HCT116 (cell line): ENCODE measurements at regions not wholly inside any gene's neighbourhood (a gene's known extent, or its start where the extent isn't known, plus 50 kb on each side); places are given as distances from the start of the nearest gene placed in this dataset.

Experiments used
- ATAC-seq: fragments of 200-7000 bp; cut with Tn5 transposase; 2 replicates; pipeline ENCODE4 v1.9.1; 2020; ENCODE audit warnings: mild to moderate bottlenecking, moderate library complexity
- BruUV-seq: library from RNA; stranded (reverse); fragments of 400-500 nt; replicated peaks from 2 replicates; lab custom pipeline; 2021; lab: Mats Ljungman, UMichigan
- CTCF ChIA-PET: fragments of 300-600 bp; sonication (Branson Sonifier 250); formaldehyde crosslinking; loops from one replicate; lab custom pipeline; 2021; ENCODE audit warnings: antibody characterized with exemption; lab: Charles Lee
- POLR2A ChIA-PET: fragments of 300-600, 350-600 bp; sonication (Branson Sonifier 250); formaldehyde crosslinking; loops from one replicate; lab custom pipeline; 2021; ENCODE audit warnings: antibody characterized with exemption; lab: Charles Lee
- RAD21 ChIA-PET, 2 experiments: fragments of 300-600 bp; sonication (Branson Sonifier 250); formaldehyde crosslinking; loops; one replicate each; lab custom pipeline; 2023; ENCODE audit warnings: low total read pairs in 2 of 2; ENCODE audit not compliant: uncharacterized antibody in 2 of 2, unreplicated experiment in 2 of 2, low non-redundant PET in 1 of 2; lab: Charles Lee
- DNase-seq: peaks from one replicate; pipeline ENCODE4 v3.0.0-alpha.2; 2010; ENCODE audit warnings: low read depth, low spot score
- H2AFZ ChIP-seq: fragments of 200-600 bp; shearing (Covaris generic), sonication (generic); 2 replicates; pipeline ENCODE4 v1.6.1; 2017; ENCODE audit warnings: low read depth, mixed run types, mixed read lengths, antibody characterized with exemption, low read length; ENCODE audit not compliant: poor library complexity, severe bottlenecking
- H3K27ac ChIP-seq: 2 replicates; pipeline ENCODE4 v1.5.1; 2012; ENCODE audit warnings: low read depth, low read length
- H3K27me3 ChIP-seq: fragments of 200-600 bp; sonication (generic); 2 replicates; pipeline ENCODE4 v1.6.1; 2016; ENCODE audit warnings: mixed run types, low read length, mixed read lengths; ENCODE audit not compliant: insufficient read depth
- H3K36me3 ChIP-seq, 2 experiments: fragments of 200-500 bp in 1 of 2; fragments of 200-600 bp in 1 of 2; sonication (Bioruptor generic) in 1 of 2; sonication (generic) in 1 of 2; 2 replicates each; pipeline versions ENCODE4 v1.5.1 to v1.6.1; 2014 to 2016; ENCODE audit warnings: low read length in 2 of 2, inconsistent platforms in 1 of 2, mixed read lengths in 1 of 2, mixed run types in 1 of 2; ENCODE audit not compliant: insufficient read depth in 2 of 2, control insufficient read depth in 1 of 2
- H3K4me1 ChIP-seq, 2 experiments: fragments of 200-600 bp in 1 of 2; sonication (generic) in 1 of 2; 2 replicates each; pipeline versions ENCODE4 v1.5.1 to v1.6.1; 2012 to 2017; ENCODE audit warnings: low read length in 2 of 2, inconsistent platforms in 1 of 2, mild to moderate bottlenecking in 1 of 2, mixed read lengths in 1 of 2, mixed run types in 1 of 2, moderate library complexity in 1 of 2; ENCODE audit not compliant: insufficient read depth in 2 of 2, control insufficient read depth in 1 of 2
- H3K4me2 ChIP-seq: fragments of 200-600 bp; sonication (generic); 2 replicates; pipeline ENCODE4 v1.6.1; 2017; ENCODE audit warnings: mixed run types, low read length, mixed read lengths
- H3K4me3 ChIP-seq, 2 experiments: fragments of 200-600 bp in 1 of 2; sonication (generic) in 1 of 2; replicated peaks in 1 of 2; 2 replicates each; pipeline ENCODE4 v1.5.1; 2011 to 2016; ENCODE audit warnings: low read length in 2 of 2, control low read depth in 1 of 2, low read depth in 1 of 2, mild to moderate bottlenecking in 1 of 2, mixed read lengths in 1 of 2, mixed run types in 1 of 2
- H3K79me2 ChIP-seq: fragments of 200-600 bp; sonication (generic); 2 replicates; pipeline ENCODE4 v1.6.1; 2017; ENCODE audit warnings: mild to moderate bottlenecking, mixed run types, low read length, moderate library complexity, mixed read lengths; ENCODE audit not compliant: insufficient read depth
- H3K9ac ChIP-seq: fragments of 200-600 bp; sonication (generic); 2 replicates; pipeline ENCODE4 v1.6.1; 2016; ENCODE audit warnings: low read length, mixed read lengths
- H3K9me2 ChIP-seq: fragments of 200-600 bp; sonication (generic), shearing (Covaris generic); 2 replicates; pipeline ENCODE4 v1.6.1; 2017; ENCODE audit warnings: mixed run types, mild to moderate bottlenecking, moderate library complexity; ENCODE audit not compliant: insufficient read depth
- H3K9me3 ChIP-seq, 2 experiments: fragments of 200-500 bp in 1 of 2; fragments of 200-600 bp in 1 of 2; sonication (Bioruptor generic) in 1 of 2; sonication (generic) in 1 of 2; 2 replicates each; pipeline ENCODE4 v1.6.1; 2014 to 2017; ENCODE audit warnings: low read length in 2 of 2, mixed read lengths in 2 of 2, inconsistent platforms in 1 of 2, low read depth in 1 of 2, mild to moderate bottlenecking in 1 of 2, mixed run types in 1 of 2, moderate library complexity in 1 of 2; ENCODE audit not compliant: control insufficient read depth in 1 of 2, insufficient read depth in 1 of 2
- H4K20me1 ChIP-seq: fragments of 200-600 bp; sonication (generic), shearing (Covaris generic); 2 replicates; pipeline ENCODE4 v1.6.1; 2017; ENCODE audit warnings: mixed run types, mild to moderate bottlenecking, moderate library complexity; ENCODE audit not compliant: insufficient read depth
- ATF3 ChIP-seq: IDR thresholded peaks from 2 replicates; pipeline ENCODE4 v1.6.1; 2012
- CEBPB ChIP-seq: IDR thresholded peaks from 2 replicates; pipeline ENCODE4 v1.6.1; 2012; ENCODE audit warnings: low read depth
- EGR1 ChIP-seq: IDR thresholded peaks from 2 replicates; pipeline ENCODE4 v1.6.1; 2012; ENCODE audit warnings: low read depth
- ELF1 ChIP-seq: IDR thresholded peaks from 2 replicates; pipeline ENCODE4 v1.6.1; 2012; ENCODE audit warnings: low read depth, borderline replicate concordance
- EZH2phosphoT487 ChIP-seq: fragments of 200-600 bp; IDR thresholded peaks from 2 replicates; pipeline ENCODE4 v1.6.1; 2018; ENCODE audit warnings: antibody characterized with exemption, borderline replicate concordance
- FOSL1 ChIP-seq: IDR thresholded peaks from 2 replicates; pipeline ENCODE4 v1.6.1; 2012; ENCODE audit warnings: low read depth
- JUND ChIP-seq: IDR thresholded peaks from 2 replicates; pipeline ENCODE4 v1.6.1; 2012
- MAX ChIP-seq: IDR thresholded peaks from 2 replicates; pipeline ENCODE4 v1.6.1; 2012
- POLR2AphosphoS5 ChIP-seq: IDR thresholded peaks from 2 replicates; pipeline ENCODE4 v1.6.1; 2011; ENCODE audit warnings: mild to moderate bottlenecking, low read depth, low read length, moderate library complexity
- REST ChIP-seq: IDR thresholded peaks from 2 replicates; pipeline ENCODE4 v1.6.1; 2012; ENCODE audit warnings: low read depth
- SIN3A ChIP-seq: IDR thresholded peaks from 2 replicates; pipeline ENCODE4 v1.6.1; 2012; ENCODE audit warnings: low read depth
- SRF ChIP-seq: IDR thresholded peaks from 2 replicates; pipeline ENCODE4 v1.6.1; 2012; ENCODE audit warnings: low read depth
- YY1 ChIP-seq: IDR thresholded peaks from 2 replicates; pipeline ENCODE4 v1.6.1; 2011; ENCODE audit warnings: low read length, low read depth, moderate library complexity, mild to moderate bottlenecking; ENCODE audit not compliant: insufficient replicate concordance; ENCODE audit errors: extremely low read depth
- ZBTB33 ChIP-seq: IDR thresholded peaks from 2 replicates; pipeline ENCODE4 v1.6.1; 2011; ENCODE audit warnings: mild to moderate bottlenecking, low read length, moderate library complexity; ENCODE audit not compliant: insufficient replicate concordance; ENCODE audit errors: extremely low read depth
- intact Hi-C: fragments of 100-400 bp; cut with micrococcal nuclease; formaldehyde crosslinking; loops from 2 replicates; pipeline ENCODE4 v1.10.0; 2022

GRCh38 chr7:52317921-52318320 lies 717.5 kb upstream of the POM121L12 start:
- no peak overlapping the region for H3K4me3 ChIP-seq
- no peak for TF ChIP-seq YY1
- TF ChIP-seq JUND = no peak
- no peak for TF ChIP-seq CEBPB
- TF ChIP-seq FOSL1 = no peak
- no peak for TF ChIP-seq EGR1
- TF ChIP-seq REST = no peak
- TF ChIP-seq SRF = no peak
- no peak overlapping the region for H3K4me2 ChIP-seq
- H3K4me1 ChIP-seq = no peaks in the 10 kb centered on the region
- ChIA-PET RAD21 (no interaction called here), CTCF (no interaction called here), POLR2A (no interaction called here)
- no peaks in the 10 kb centered on the region for H3K27me3 ChIP-seq
- H3K79me2 ChIP-seq = no peaks in the 10 kb centered on the region
- intact Hi-C loops = no loop called here
- H3K36me3 ChIP-seq = no peaks in the 10 kb centered on the region
- H3K9me2 ChIP-seq = no peaks in the 10 kb centered on the region
- peaks cover 10 to 31% of the 10 kb centered on the region in 2 experiments; a peak in 3 of 4 replicates for H3K9me3 ChIP-seq
- no peak overlapping the region for H2AFZ ChIP-seq
- H3K9ac ChIP-seq = no peak overlapping the region
- BruUV-seq = no TSS peak
- H4K20me1 ChIP-seq = no peaks in the 10 kb centered on the region
- DNase-seq = no peak
- no peak for ATAC-seq
- no peak overlapping the region for H3K27ac ChIP-seq

GRCh38 chr7:52311886-52312285 lies 723.5 kb upstream of the POM121L12 start:
- no peaks in the 10 kb centered on the region for H4K20me1 ChIP-seq
- ChIA-PET POLR2A (no interaction called here), RAD21 (no interaction called here), CTCF (no interaction called here)
- H3K27ac ChIP-seq = no peak overlapping the region
- intact Hi-C loops = no loop called here
- no peaks in the 10 kb centered on the region for H3K9me2 ChIP-seq
- ATAC-seq (no peak), DNase-seq (no peak)
- no peaks in the 10 kb centered on the region for H3K4me1 ChIP-seq
- H3K4me2 ChIP-seq = no peak overlapping the region
- TF ChIP-seq ZBTB33 = no peak
- TF ChIP-seq YY1 = no peak
- no peak for TF ChIP-seq FOSL1
- TF ChIP-seq MAX = no peak
- no peak for TF ChIP-seq SIN3A
- TF ChIP-seq ATF3 = no peak
- TF ChIP-seq CEBPB = no peak
- TF ChIP-seq ELF1 = no peak
- TF ChIP-seq EGR1 = no peak
- TF ChIP-seq JUND = no peak
- no peak for TF ChIP-seq EZH2phosphoT487
- no peak for TF ChIP-seq POLR2AphosphoS5
- no peaks in the 10 kb centered on the region for H3K27me3 ChIP-seq
- no peak overlapping the region for H3K9ac ChIP-seq
- H3K79me2 ChIP-seq = no peaks in the 10 kb centered on the region
- BruUV-seq = no TSS peak
- H3K36me3 ChIP-seq = no peaks in the 10 kb centered on the region
- H3K9me3 ChIP-seq = peaks cover 27 to 36% of the 10 kb centered on the region in 2 experiments; a peak in 2 of 4 replicates
- no peak overlapping the region for H3K4me3 ChIP-seq
- H2AFZ ChIP-seq = no peak overlapping the region
